ENCODE measurements at regions not wholly inside any gene's neighbourhood (a gene's known extent, or its start where the extent isn't known, plus 50 kb on each side); places are given as distances from the start of the nearest gene placed in this dataset.

GRCh38 chr18:65477455-65477854 lies 273.4 kb upstream of the CDH7 start:
- no peak overlapping the region for H2AFZ ChIP-seq (ENCODE audit: low read depth, low read length)
- H3K9ac ChIP-seq (ENCODE audit: low read depth, low read length): no peak overlapping the region
- no peaks in the 10 kb centered on the region for H3K4me1 ChIP-seq (ENCODE audit: insufficient read depth, low read length)
- no peaks in the 10 kb centered on the region for H3K79me2 ChIP-seq (ENCODE audit: insufficient read depth, low read length)
- ATAC-seq (ENCODE audit: insufficient read depth, low read depth) (no peak), DNase-seq (no peak)
- H3K27ac ChIP-seq (ENCODE audit: low read length): no peak overlapping the region
- H3K4me2 ChIP-seq (ENCODE audit: insufficient read depth, low read length): no peak overlapping the region
- H3K27me3 ChIP-seq (ENCODE audit: insufficient read depth, low read length, poor library complexity): no peaks in the 10 kb centered on the region
- no peak overlapping the region for H3K4me3 ChIP-seq (ENCODE audit: low read depth in 1 of 2, low read length in 2 of 2)
- H3K36me3 ChIP-seq (ENCODE audit: insufficient read depth, low read length): no peaks in the 10 kb centered on the region
- H4K20me1 ChIP-seq (ENCODE audit: insufficient read depth, low read length): no peaks in the 10 kb centered on the region
- no peak for TF ChIP-seq CTCF (IDR thresholded peaks at IDR 0.05; ENCODE audit: borderline replicate concordance, extremely low read depth, low read length, poor library complexity, severe bottlenecking)
- TF ChIP-seq EZH2 (IDR thresholded peaks at IDR 0.05; ENCODE audit: borderline replicate concordance, low read depth, low read length, severe bottlenecking): no peak
- H3K9me3 ChIP-seq (ENCODE audit: insufficient read depth, low read length, severe bottlenecking): no peaks in the 10 kb centered on the region

GRCh38 chr18:65468881-65469280 lies 281.9 kb upstream of the CDH7 start:
- Histone ChIP-seq H4K20me1 (ENCODE audit: insufficient read depth, low read length) (no peaks in the 10 kb centered on the region), H3K27ac (ENCODE audit: low read length) (no peak overlapping the region), H2AFZ (ENCODE audit: low read depth, low read length) (no peak overlapping the region), H3K9ac (ENCODE audit: low read depth, low read length) (no peak overlapping the region), H3K4me1 (ENCODE audit: insufficient read depth, low read length) (no peaks in the 10 kb centered on the region), H3K4me2 (ENCODE audit: insufficient read depth, low read length) (no peak overlapping the region), H3K9me3 (ENCODE audit: insufficient read depth, low read length, severe bottlenecking) (no peaks in the 10 kb centered on the region), H3K4me3 (ENCODE audit: low read depth in 1 of 2, low read length in 2 of 2) (no peak overlapping the region), H3K27me3 (ENCODE audit: insufficient read depth, low read length, poor library complexity) (no peaks in the 10 kb centered on the region), H3K79me2 (ENCODE audit: insufficient read depth, low read length) (no peaks in the 10 kb centered on the region), H3K36me3 (ENCODE audit: insufficient read depth, low read length) (no peaks in the 10 kb centered on the region)
- DNase-seq (no peak), ATAC-seq (ENCODE audit: insufficient read depth, low read depth) (no peak)
- TF ChIP-seq CTCF (IDR thresholded peaks at IDR 0.05; ENCODE audit: borderline replicate concordance, extremely low read depth, low read length, poor library complexity, severe bottlenecking) (no peak), EZH2 (IDR thresholded peaks at IDR 0.05; ENCODE audit: borderline replicate concordance, low read depth, low read length, severe bottlenecking) (no peak)

- Histone ChIP-seq H3K36me3 (ENCODE audit: insufficient read depth, low read length) (no peaks in the 10 kb centered on the region), H3K4me1 (ENCODE audit: insufficient read depth, low read length) (no peaks in the 10 kb centered on the region), H3K4me2 (ENCODE audit: insufficient read depth, low read length) (no peak overlapping the region), H3K79me2 (ENCODE audit: insufficient read depth, low read length) (no peaks in the 10 kb centered on the region), H3K9ac (ENCODE audit: low read depth, low read length) (no peak overlapping the region), H3K9me3 (ENCODE audit: insufficient read depth, low read length, severe bottlenecking) (no peaks in the 10 kb centered on the region), H2AFZ (ENCODE audit: low read depth, low read length) (no peak overlapping the region), H3K4me3 (ENCODE audit: low read depth in 1 of 2, low read length in 2 of 2) (no peak overlapping the region), H4K20me1 (ENCODE audit: insufficient read depth, low read length) (no peaks in the 10 kb centered on the region), H3K27ac (ENCODE audit: low read length) (no peak overlapping the region), H3K27me3 (ENCODE audit: insufficient read depth, low read length, poor library complexity) (no peaks in the 10 kb centered on the region)
- DNase-seq (no peak), ATAC-seq (ENCODE audit: insufficient read depth, low read depth) (no peak)
- TF ChIP-seq EZH2 (IDR thresholded peaks at IDR 0.05; ENCODE audit: borderline replicate concordance, low read depth, low read length, severe bottlenecking) (no peak), CTCF (IDR thresholded peaks at IDR 0.05; ENCODE audit: borderline replicate concordance, extremely low read depth, low read length, poor library complexity, severe bottlenecking) (no peak)
Observed at GRCh38 chr18:65464361-65464760, 286.5 kb upstream of the CDH7 start.

GRCh38 chr18:65459741-65460140 lies 291.1 kb upstream of the CDH7 start:
- Histone ChIP-seq H3K36me3 (ENCODE audit: insufficient read depth, low read length) (no peaks in the 10 kb centered on the region), H3K27me3 (ENCODE audit: insufficient read depth, low read length, poor library complexity) (no peaks in the 10 kb centered on the region), H3K4me2 (ENCODE audit: insufficient read depth, low read length) (no peak overlapping the region), H3K4me3 (ENCODE audit: low read depth in 1 of 2, low read length in 2 of 2) (no peak overlapping the region), H3K9me3 (ENCODE audit: insufficient read depth, low read length, severe bottlenecking) (no peaks in the 10 kb centered on the region), H3K79me2 (ENCODE audit: insufficient read depth, low read length) (no peaks in the 10 kb centered on the region), H3K9ac (ENCODE audit: low read depth, low read length) (no peak overlapping the region), H2AFZ (ENCODE audit: low read depth, low read length) (no peak overlapping the region), H3K4me1 (ENCODE audit: insufficient read depth, low read length) (no peaks in the 10 kb centered on the region), H3K27ac (ENCODE audit: low read length) (no peak overlapping the region), H4K20me1 (ENCODE audit: insufficient read depth, low read length) (no peaks in the 10 kb centered on the region)
- DNase-seq: no peak
- TF ChIP-seq CTCF (IDR thresholded peaks at IDR 0.05; ENCODE audit: borderline replicate concordance, extremely low read depth, low read length, poor library complexity, severe bottlenecking): no peak
- TF ChIP-seq EZH2 (IDR thresholded peaks at IDR 0.05; ENCODE audit: borderline replicate concordance, low read depth, low read length, severe bottlenecking): no peak
- ATAC-seq (ENCODE audit: insufficient read depth, low read depth): no peak

All from DND-41 (cell line).